Activated CD8-positive, alpha-beta T cell treated with anti-CD3 and anti-CD28 coated beads for 36 hours (primary cell): ENCODE measurements at regions not wholly inside any gene's neighbourhood (a gene's known extent, or its start where the extent isn't known, plus 50 kb on each side); places are given as distances from the start of the nearest gene placed in this dataset.

ENCODE experiments used
- ATAC-seq: fragments of 200-7000 bp; cut with Tn5 transposase; one replicate; pipeline ENCODE4 v1.10.0; 2021; ENCODE audit warnings: mild to moderate bottlenecking, moderate library complexity
- CTCF ChIA-PET: fragments of 350-600 bp; sonication (Branson Sonifier 250); formaldehyde crosslinking; loops from one replicate; lab custom pipeline; 2021; ENCODE audit warnings: antibody characterized with exemption; lab: Charles Lee
- POLR2A ChIA-PET: fragments of 350-600 bp; sonication (Branson Sonifier 250); formaldehyde crosslinking; loops from one replicate; lab custom pipeline; 2021; ENCODE audit warnings: antibody characterized with exemption; lab: Charles Lee
- DNase-seq: peaks from one replicate; pipeline ENCODE4 v3.0.0-alpha.2; 2020
- H3K27ac Mint-ChIP-seq: one replicate; pipeline ENCODE4 v1.8.0; 2021; ENCODE audit warnings: mild to moderate bottlenecking, mixed read lengths
- H3K27me3 Mint-ChIP-seq: one replicate; pipeline ENCODE4 v1.8.0; 2021; ENCODE audit warnings: mixed read lengths
- H3K36me3 Mint-ChIP-seq: one replicate; pipeline ENCODE4 v1.8.0; 2021; ENCODE audit warnings: low read depth, mixed read lengths
- H3K4me1 Mint-ChIP-seq: one replicate; pipeline ENCODE4 v1.8.0; 2021; ENCODE audit warnings: low read depth, mixed read lengths
- H3K4me3 Mint-ChIP-seq: one replicate; pipeline ENCODE4 v1.8.0; 2021; ENCODE audit warnings: mild to moderate bottlenecking, moderate library complexity, mixed read lengths
- H3K9me3 Mint-ChIP-seq: one replicate; pipeline ENCODE4 v1.8.0; 2021; ENCODE audit warnings: mixed read lengths
- CTCF ChIP-seq: fragments of 200-600 bp; IDR thresholded peaks from one replicate; pipeline ENCODE4 v1.8.0; 2022; ENCODE audit warnings: antibody characterized with exemption, mild to moderate bottlenecking
- intact Hi-C: fragments of 100-400 bp; cut with micrococcal nuclease; formaldehyde crosslinking; loops from one replicate; pipeline ENCODE4 v1.10.0; 2022

DNA sequence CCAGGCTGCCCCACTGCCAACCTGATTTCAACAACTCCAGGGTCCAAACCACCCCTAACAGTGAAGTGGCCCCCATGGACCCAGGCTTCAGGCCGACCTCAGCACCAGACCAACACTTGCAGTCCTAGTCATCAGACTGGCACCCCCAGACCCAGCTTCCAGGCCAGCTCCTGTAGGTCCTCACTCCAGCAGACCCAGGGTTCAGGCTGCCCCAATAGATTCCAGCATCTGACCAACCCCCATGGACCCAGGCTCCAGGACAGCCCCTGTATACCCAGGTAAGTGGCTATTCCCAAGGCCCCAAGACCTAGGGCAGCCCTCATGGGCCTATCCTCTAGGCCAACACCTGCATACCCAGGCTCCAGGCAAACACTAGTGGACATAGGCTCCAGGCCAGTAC lies 193.8 kb upstream of the OBI1 start:
- ChIA-PET POLR2A (no interaction called here), CTCF (no interaction called here)
- peaks cover 14% of the 10 kb centered on the region for H3K9me3 Mint-ChIP-seq
- ATAC-seq (no peak), DNase-seq (no peak)
- no peak overlapping the region for H3K4me3 Mint-ChIP-seq
- H3K4me1 Mint-ChIP-seq: no peaks in the 10 kb centered on the region
- H3K36me3 Mint-ChIP-seq: no peaks in the 10 kb centered on the region
- intact Hi-C loops: no loop called here
- no peaks in the 10 kb centered on the region for H3K27me3 Mint-ChIP-seq
- TF ChIP-seq CTCF: no peak
- H3K27ac Mint-ChIP-seq: no peak overlapping the region

- no peak overlapping the region for H3K4me3 Mint-ChIP-seq
- no peaks in the 10 kb centered on the region for H3K27me3 Mint-ChIP-seq
- intact Hi-C loops: no loop called here
- DNase-seq (no peak), ATAC-seq (no peak)
- no peaks in the 10 kb centered on the region for H3K9me3 Mint-ChIP-seq
- ChIA-PET POLR2A (no interaction called here), CTCF (no interaction called here)
- H3K36me3 Mint-ChIP-seq: no peaks in the 10 kb centered on the region
- no peaks in the 10 kb centered on the region for H3K4me1 Mint-ChIP-seq
- H3K27ac Mint-ChIP-seq: no peak overlapping the region
- TF ChIP-seq CTCF: no peak
Measured at GRCh38 chr13:78845656-78846365, 186.9 kb upstream of the OBI1 start.

DNA sequence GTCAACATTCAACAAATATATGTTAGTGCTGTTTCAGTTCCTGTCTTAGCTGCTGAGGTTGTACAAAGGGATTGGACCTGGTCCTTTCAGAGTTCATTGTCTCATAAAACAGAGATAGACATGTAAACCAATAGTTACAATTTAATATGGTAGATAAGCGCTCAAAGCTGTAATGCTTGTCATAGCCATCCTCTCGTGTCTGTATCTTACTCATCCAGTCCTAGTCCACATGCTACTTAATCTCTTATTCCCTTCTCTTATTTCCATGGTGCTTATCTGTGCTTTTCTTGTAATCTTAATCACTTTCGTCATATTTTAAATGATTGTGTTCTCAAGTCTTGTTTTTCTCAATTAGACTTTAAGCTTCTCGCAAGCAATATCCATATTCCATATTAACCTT lies 185.2 kb upstream of the OBI1 start:
- Mint-ChIP-seq H3K27me3 (no peaks in the 10 kb centered on the region), H3K4me1 (no peaks in the 10 kb centered on the region), H3K4me3 (no peak overlapping the region), H3K27ac (no peak overlapping the region), H3K9me3 (no peaks in the 10 kb centered on the region), H3K36me3 (no peaks in the 10 kb centered on the region)
- ChIA-PET POLR2A (no interaction called here), CTCF (no interaction called here)
- intact Hi-C loops: no loop called here
- TF ChIP-seq CTCF: no peak
- DNase-seq (no peak), ATAC-seq (no peak)

- no peak for TF ChIP-seq CTCF
- no peaks in the 10 kb centered on the region for H3K36me3 Mint-ChIP-seq
- no peaks in the 10 kb centered on the region for H3K27me3 Mint-ChIP-seq
- ChIA-PET CTCF (no interaction called here), POLR2A (no interaction called here)
- no peaks in the 10 kb centered on the region for H3K4me1 Mint-ChIP-seq
- no peak for ATAC-seq
- no peak overlapping the region for H3K27ac Mint-ChIP-seq
- no peaks in the 10 kb centered on the region for H3K9me3 Mint-ChIP-seq
- DNase-seq: no peak
- intact Hi-C loops: no loop called here
- H3K4me3 Mint-ChIP-seq: no peak overlapping the region
Measured at GRCh38 chr13:78841358-78841963, 182.5 kb upstream of the OBI1 start.

DNA sequence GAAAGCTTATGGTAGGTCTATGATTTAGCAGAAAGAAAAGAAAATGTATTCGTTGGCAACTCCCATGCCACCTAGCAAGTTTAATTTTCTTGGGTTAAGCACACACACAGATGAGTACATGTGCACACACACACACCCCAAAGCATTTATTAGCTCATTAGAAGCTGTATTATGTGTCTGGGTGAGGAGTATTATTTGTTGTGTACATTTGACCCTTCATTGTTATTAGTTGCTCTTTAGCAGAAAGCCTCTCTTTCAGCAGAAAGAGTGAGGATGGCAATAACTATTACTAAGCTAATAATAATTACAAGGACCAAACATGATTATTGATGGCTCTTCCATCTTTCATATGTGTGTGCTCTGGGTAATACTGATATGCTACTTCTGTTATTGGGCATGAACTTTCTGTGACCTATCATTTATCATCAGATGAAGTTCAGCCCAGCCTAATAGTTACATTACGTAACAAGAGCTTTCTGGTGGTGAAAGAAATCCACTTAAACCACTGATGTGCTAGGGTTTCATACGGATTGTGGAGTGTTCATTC lies 177.4 kb upstream of the OBI1 start:
- intact Hi-C loops: no loop called here
- CTCF ChIA-PET: no interaction called here
- ATAC-seq (no peak), DNase-seq (no peak)
- Mint-ChIP-seq H3K27me3 (peaks cover 4% of the 10 kb centered on the region), H3K27ac (no peak overlapping the region), H3K4me3 (no peak overlapping the region), H3K9me3 (no peaks in the 10 kb centered on the region), H3K4me1 (no peaks in the 10 kb centered on the region), H3K36me3 (no peaks in the 10 kb centered on the region)
- POLR2A ChIA-PET: interaction anchor here (0.6 to 1.2 kb wide), 2 partner anchors 37 to 142 kb away, joined by 3 read pairs; no protein-coding TSS in a partner anchor
- TF ChIP-seq CTCF: no peak
